K562 (cell line): ENCODE measurements at regions not wholly inside any gene's neighbourhood (a gene's known extent, or its start where the extent isn't known, plus 50 kb on each side); places are given as distances from the start of the nearest gene placed in this dataset.

ENCODE experiments used
- ATAC-seq: fragments of 200-7000 bp; cut with Tn5 transposase; 3 replicates; pipeline ENCODE4 v1.9.1; 2020; ENCODE audit warnings: moderate library complexity
- BruUV-seq: library from RNA; stranded (reverse); fragments of 400-500 nt; replicated peaks from 2 replicates; lab custom pipeline; 2021; lab: Mats Ljungman, UMichigan
- CTCF ChIA-PET: fragments of 300-600 bp; formaldehyde crosslinking; extraction: SDS; loops from one replicate; lab custom pipeline; 2021; ENCODE audit warnings: low intra/inter-chr PET ratio; lab: Yijun Ruan, JAX
- POLR2A ChIA-PET: fragments of 300-600, 350-650 bp; sonication (Branson Sonifier 250); formaldehyde crosslinking; extraction: SDS; loops from one replicate; lab custom pipeline; 2021; ENCODE audit warnings: antibody characterized with exemption, inconsistent platforms; lab: Yijun Ruan, JAX
- DNase-seq, 4 experiments: peaks; one replicate each; pipeline versions ENCODE4 v3.0.0 to v3.0.0-alpha.2; 2011 to 2018; ENCODE audit warnings: low spot score in 3 of 4, mixed read lengths in 3 of 4; ENCODE audit errors: extremely low read depth in 1 of 4
- FAIRE-seq: peaks from 2 replicates; lab custom pipeline; 2011; peaks lifted over from hg19 to GRCh38; lab: Jason Lieb, UNC
- H2AFZ ChIP-seq: 2 replicates; pipeline ENCODE4 v1.6.0; 2011; ENCODE audit warnings: low read depth, low read length, control low read depth, inconsistent platforms
- H3K27ac ChIP-seq: fragments of 200-600 bp; 3 replicates; pipeline ENCODE4 v1.8.0; 2011; ENCODE audit warnings: low read depth, mild to moderate bottlenecking, control low read depth, inconsistent platforms, low read length, moderate library complexity, mixed read lengths; ENCODE audit errors: extremely low read depth
- H3K27me3 ChIP-seq, 2 experiments: fragments of 300-600 bp in 1 of 2; 2 replicates in 1 of 2; 3 replicates in 1 of 2; pipeline versions ENCODE4 v1.6.0 to v1.8.0; 2011; ENCODE audit warnings: inconsistent platforms in 2 of 2, low read length in 2 of 2, mild to moderate bottlenecking in 1 of 2, mixed read lengths in 1 of 2, moderate library complexity in 1 of 2; ENCODE audit not compliant: control insufficient read depth in 2 of 2, insufficient read depth in 2 of 2
- H3K36me3 ChIP-seq: fragments of 300-600 bp; 3 replicates; pipeline ENCODE4 v1.8.0; 2011; ENCODE audit warnings: mild to moderate bottlenecking, low read length, inconsistent platforms; ENCODE audit not compliant: control insufficient read depth, insufficient read depth
- H3K4me1 ChIP-seq, 2 experiments: fragments of 200-600 bp in 1 of 2; replicated peaks in 1 of 2; 2 replicates in 1 of 2; 3 replicates in 1 of 2; pipeline versions ENCODE4 v1.5.1 to v1.8.0; 2011; ENCODE audit warnings: inconsistent platforms in 2 of 2, low read length in 2 of 2, mild to moderate bottlenecking in 1 of 2, mixed read lengths in 1 of 2, moderate library complexity in 1 of 2; ENCODE audit not compliant: control insufficient read depth in 2 of 2, insufficient read depth in 2 of 2
- H3K4me2 ChIP-seq: 2 replicates; pipeline ENCODE4 v1.6.1; 2011; ENCODE audit warnings: low read length, control low read depth, inconsistent platforms, mixed read lengths; ENCODE audit not compliant: insufficient read depth
- H3K4me3 ChIP-seq: fragments of 200-600 bp; sonication (generic), shearing (Covaris generic); 2 replicates; pipeline ENCODE4 v1.5.1; 2016; ENCODE audit warnings: control low read depth, inconsistent platforms
- H3K79me2 ChIP-seq: fragments of 200-600 bp; 3 replicates; pipeline ENCODE4 v1.8.0; 2011; ENCODE audit warnings: low read length, inconsistent platforms; ENCODE audit not compliant: control insufficient read depth, insufficient read depth
- H3K9ac ChIP-seq, 2 experiments: 2 replicates each; pipeline versions ENCODE4 v1.6.0 to v1.6.1; 2011; ENCODE audit warnings: low read depth in 2 of 2, low read length in 2 of 2, control low read depth in 1 of 2, inconsistent platforms in 1 of 2, mild to moderate bottlenecking in 1 of 2, mixed read lengths in 1 of 2; ENCODE audit not compliant: insufficient read depth in 1 of 2
- H3K9me1 ChIP-seq: one replicate; pipeline ENCODE4 v1.6.0; 2011; ENCODE audit warnings: inconsistent platforms, mild to moderate bottlenecking, low read length, moderate library complexity; ENCODE audit not compliant: control insufficient read depth, insufficient read depth
- H3K9me3 ChIP-seq: replicated peaks from 2 replicates; pipeline ENCODE4 v1.5.1; 2011; ENCODE audit warnings: low read depth, low read length, inconsistent platforms; ENCODE audit not compliant: control insufficient read depth, insufficient read depth
- H4K20me1 ChIP-seq: replicated peaks from 2 replicates; pipeline ENCODE4 v1.6.1; 2011; ENCODE audit warnings: low read length, inconsistent platforms, mixed read lengths; ENCODE audit not compliant: control insufficient read depth, insufficient read depth
- CCNT2 ChIP-seq: IDR thresholded peaks from 2 replicates; pipeline ENCODE4 v1.6.1; 2011; ENCODE audit warnings: borderline replicate concordance, low read depth, mild to moderate bottlenecking, moderate library complexity, mixed read lengths, low read length; ENCODE audit not compliant: insufficient read length; ENCODE audit errors: extremely low read depth
- CEBPZ ChIP-seq: fragments of 150-350 bp; IDR thresholded peaks from 2 replicates; pipeline ENCODE4 v1.6.1; 2014; ENCODE audit warnings: low read depth, mild to moderate bottlenecking, low read length, borderline replicate concordance
- HINFP ChIP-seq: fragments of 450-650 bp; conservative IDR thresholded peaks from 2 replicates; pipeline ENCODE4 v1.6.1; 2016; ENCODE audit warnings: missing genetic modification characterization, low read depth, mild to moderate bottlenecking, control low read depth, missing compliant biosample characterization
- IRF1 ChIP-seq: sonication (generic); formaldehyde crosslinking; IDR thresholded peaks from 2 replicates; pipeline ENCODE4 v1.8.0; 2022; ENCODE audit warnings: missing genetic modification reagents, mild to moderate bottlenecking, borderline replicate concordance
- NRF1 ChIP-seq, 2 experiments: fragments of 450-650 bp; IDR thresholded peaks in 1 of 2; conservative IDR thresholded peaks in 1 of 2; 2 replicates each; pipeline ENCODE4 v1.6.1; 2014; ENCODE audit warnings: mild to moderate bottlenecking in 2 of 2
- SIRT6 ChIP-seq: IDR thresholded peaks from one replicate; pipeline ENCODE4 v1.6.1; 2012; ENCODE audit warnings: low read depth, mild to moderate bottlenecking, control low read depth, inconsistent platforms, low read length, moderate library complexity
- ZNF668 ChIP-seq: fragments of 250-450 bp; sonication (Bioruptor Pico); IDR thresholded peaks from 2 replicates; pipeline ENCODE4 v1.8.0; 2022; ENCODE audit warnings: mild to moderate bottlenecking, inconsistent platforms
- WGBS: fragments of 100-300 bp; shearing (Covaris generic); methylation state at CpG from one replicate; pipeline ENCODE4 v1.1.6; 2016; ENCODE audit warnings: low coverage, mixed read lengths; ENCODE audit not compliant: insufficient coverage; ENCODE audit errors: missing lambda C conversion rate; 5-methylcytosine and 5-hydroxymethylcytosine counted together
- in situ Hi-C: fragments of 300-500 bp; cut with MboI; formaldehyde crosslinking; loops from 4 replicates; pipeline ENCODE4 v1.15.0; 2018; ENCODE audit warnings: inconsistent platforms, mixed read lengths
- intact Hi-C: fragments of 100-400 bp; cut with micrococcal nuclease; formaldehyde crosslinking; loops from 2 replicates; pipeline ENCODE4 v1.14.2; 2022
- TF ChIP-seq, protein P1 (sequence below): sonication (generic); formaldehyde crosslinking; IDR thresholded peaks from 2 replicates; pipeline ENCODE4 v1.8.0; 2023; ENCODE audit warnings: missing genetic modification reagents, mild to moderate bottlenecking, borderline replicate concordance

DNA sequence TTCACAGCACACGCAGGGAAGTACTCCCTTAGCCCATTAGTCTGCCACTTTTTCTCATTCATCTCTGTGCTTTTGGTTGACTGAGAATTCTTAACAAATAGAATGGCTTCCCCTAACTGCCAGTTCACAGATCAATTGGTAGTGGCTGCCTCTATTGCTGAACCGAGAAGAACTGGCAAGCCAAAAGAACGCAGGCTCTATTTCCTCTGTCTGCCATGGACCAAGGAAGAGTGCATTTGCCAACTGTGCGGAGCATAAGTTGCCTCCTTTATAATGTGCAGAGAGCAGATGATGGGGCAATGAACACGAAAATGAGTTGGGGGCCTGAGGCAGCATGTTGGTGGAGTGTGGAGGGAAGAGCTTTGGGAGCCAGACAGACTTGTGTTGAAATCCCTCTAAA, 483.1 kb upstream of the CAMK1G start (continued):
- TF ChIP-seq, protein P1, sequence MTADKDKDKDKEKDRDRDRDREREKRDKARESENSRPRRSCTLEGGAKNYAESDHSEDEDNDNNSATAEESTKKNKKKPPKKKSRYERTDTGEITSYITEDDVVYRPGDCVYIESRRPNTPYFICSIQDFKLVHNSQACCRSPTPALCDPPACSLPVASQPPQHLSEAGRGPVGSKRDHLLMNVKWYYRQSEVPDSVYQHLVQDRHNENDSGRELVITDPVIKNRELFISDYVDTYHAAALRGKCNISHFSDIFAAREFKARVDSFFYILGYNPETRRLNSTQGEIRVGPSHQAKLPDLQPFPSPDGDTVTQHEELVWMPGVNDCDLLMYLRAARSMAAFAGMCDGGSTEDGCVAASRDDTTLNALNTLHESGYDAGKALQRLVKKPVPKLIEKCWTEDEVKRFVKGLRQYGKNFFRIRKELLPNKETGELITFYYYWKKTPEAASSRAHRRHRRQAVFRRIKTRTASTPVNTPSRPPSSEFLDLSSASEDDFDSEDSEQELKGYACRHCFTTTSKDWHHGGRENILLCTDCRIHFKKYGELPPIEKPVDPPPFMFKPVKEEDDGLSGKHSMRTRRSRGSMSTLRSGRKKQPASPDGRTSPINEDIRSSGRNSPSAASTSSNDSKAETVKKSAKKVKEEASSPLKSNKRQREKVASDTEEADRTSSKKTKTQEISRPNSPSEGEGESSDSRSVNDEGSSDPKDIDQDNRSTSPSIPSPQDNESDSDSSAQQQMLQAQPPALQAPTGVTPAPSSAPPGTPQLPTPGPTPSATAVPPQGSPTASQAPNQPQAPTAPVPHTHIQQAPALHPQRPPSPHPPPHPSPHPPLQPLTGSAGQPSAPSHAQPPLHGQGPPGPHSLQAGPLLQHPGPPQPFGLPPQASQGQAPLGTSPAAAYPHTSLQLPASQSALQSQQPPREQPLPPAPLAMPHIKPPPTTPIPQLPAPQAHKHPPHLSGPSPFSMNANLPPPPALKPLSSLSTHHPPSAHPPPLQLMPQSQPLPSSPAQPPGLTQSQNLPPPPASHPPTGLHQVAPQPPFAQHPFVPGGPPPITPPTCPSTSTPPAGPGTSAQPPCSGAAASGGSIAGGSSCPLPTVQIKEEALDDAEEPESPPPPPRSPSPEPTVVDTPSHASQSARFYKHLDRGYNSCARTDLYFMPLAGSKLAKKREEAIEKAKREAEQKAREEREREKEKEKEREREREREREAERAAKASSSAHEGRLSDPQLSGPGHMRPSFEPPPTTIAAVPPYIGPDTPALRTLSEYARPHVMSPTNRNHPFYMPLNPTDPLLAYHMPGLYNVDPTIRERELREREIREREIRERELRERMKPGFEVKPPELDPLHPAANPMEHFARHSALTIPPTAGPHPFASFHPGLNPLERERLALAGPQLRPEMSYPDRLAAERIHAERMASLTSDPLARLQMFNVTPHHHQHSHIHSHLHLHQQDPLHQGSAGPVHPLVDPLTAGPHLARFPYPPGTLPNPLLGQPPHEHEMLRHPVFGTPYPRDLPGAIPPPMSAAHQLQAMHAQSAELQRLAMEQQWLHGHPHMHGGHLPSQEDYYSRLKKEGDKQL (CRISPR knock-in tag): no peak

DNA sequence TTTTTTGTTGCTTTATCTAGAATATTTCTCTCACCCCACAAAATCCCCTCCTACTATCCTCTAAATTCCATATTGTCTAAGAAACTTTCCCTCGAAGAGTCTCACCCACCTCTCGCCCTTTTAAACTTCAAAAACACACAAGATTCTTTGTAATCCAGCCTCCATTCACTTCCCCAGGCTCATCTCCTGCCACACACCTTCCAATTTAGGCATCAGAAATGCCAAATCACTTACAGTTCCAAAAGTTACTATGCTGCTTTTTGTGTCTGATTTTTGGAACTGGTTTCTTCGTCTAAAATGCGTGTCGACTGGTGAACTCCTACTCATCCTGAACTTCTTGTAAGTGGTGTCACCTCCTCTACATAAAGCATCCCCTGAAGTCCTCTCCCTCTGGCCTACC, 482.4 kb upstream of the CAMK1G start:
- H2AFZ ChIP-seq: no peak overlapping the region
- H3K4me3 ChIP-seq: no peak overlapping the region
- in situ Hi-C loops: no loop called here
- no peaks in the 10 kb centered on the region for H3K36me3 ChIP-seq
- H3K4me2 ChIP-seq: no peak overlapping the region
- BruUV-seq: no TSS peak
- intact Hi-C loops: no loop called here
- H3K4me1 ChIP-seq: no peaks in the 10 kb centered on the region
- ATAC-seq: no peak
- ChIA-PET POLR2A (no interaction called here), CTCF (no interaction called here)
- no peak overlapping the region for H3K27ac ChIP-seq
- no peak for DNase-seq
- no peaks in the 10 kb centered on the region for H3K79me2 ChIP-seq
- no peak for FAIRE-seq
- H3K9me1 ChIP-seq: no peaks in the 10 kb centered on the region
- no peaks in the 10 kb centered on the region for H3K9me3 ChIP-seq
- H3K27me3 ChIP-seq: no peaks in the 10 kb centered on the region
- no peak overlapping the region for H3K9ac ChIP-seq
- 0% methylated on average over 5 of the region's 5 CpGs for WGBS
- no peak for TF ChIP-seq NRF1 (conservative IDR thresholded peaks at IDR 0.05 in 1 of 2, IDR thresholded peaks at IDR 0.05 in 1 of 2)
- TF ChIP-seq ZNF668 (CRISPR knock-in tag): no peak
- TF ChIP-seq HINFP (tag): no peak
- TF ChIP-seq IRF1 (CRISPR knock-in tag): no peak
- TF ChIP-seq CEBPZ: no peak
- no peak for TF ChIP-seq CCNT2
- TF ChIP-seq SIRT6: no peak
- H4K20me1 ChIP-seq: no peaks in the 10 kb centered on the region
